Calu3 (cell line): ENCODE measurements at regions not wholly inside any gene's neighbourhood (a gene's known extent, or its start where the extent isn't known, plus 50 kb on each side); places are given as distances from the start of the nearest gene placed in this dataset.

Source experiments
- BruUV-seq: library from RNA; stranded (reverse); fragments of 400-500 nt; replicated peaks from 2 replicates; lab custom pipeline; 2021; lab: Mats Ljungman, UMichigan
- CTCF ChIA-PET: fragments of 300-600 bp; sonication (Branson Sonifier 250); formaldehyde crosslinking; loops from one replicate; lab custom pipeline; 2022; ENCODE audit warnings: antibody characterized with exemption; lab: Charles Lee
- DNase-seq: peaks from one replicate; pipeline ENCODE4 v3.0.0; 2022
- H3K27ac Mint-ChIP-seq: one replicate; pipeline ENCODE4 v1.8.0; 2022; ENCODE audit warnings: mixed read lengths; ENCODE audit not compliant: unreplicated experiment
- H3K27me3 Mint-ChIP-seq: one replicate; pipeline ENCODE4 v1.8.0; 2022; ENCODE audit warnings: mixed read lengths; ENCODE audit not compliant: unreplicated experiment
- H3K36me3 Mint-ChIP-seq: one replicate; pipeline ENCODE4 v1.8.0; 2022; ENCODE audit warnings: mild to moderate bottlenecking, moderate library complexity, mixed read lengths; ENCODE audit not compliant: insufficient read depth, unreplicated experiment
- H3K4me1 Mint-ChIP-seq: one replicate; pipeline ENCODE4 v1.8.0; 2022; ENCODE audit warnings: mild to moderate bottlenecking, low read depth, mixed read lengths; ENCODE audit not compliant: unreplicated experiment
- H3K4me3 Mint-ChIP-seq: one replicate; pipeline ENCODE4 v1.8.0; 2022; ENCODE audit warnings: mild to moderate bottlenecking, low read depth, moderate library complexity, mixed read lengths; ENCODE audit not compliant: unreplicated experiment
- H3K9me3 Mint-ChIP-seq: one replicate; pipeline ENCODE4 v1.8.0; 2022; ENCODE audit warnings: low read depth, mixed read lengths; ENCODE audit not compliant: unreplicated experiment
- intact Hi-C: fragments of 100-400 bp; cut with micrococcal nuclease; formaldehyde crosslinking; loops from one replicate; pipeline ENCODE4 v1.10.0; 2022; ENCODE audit not compliant: unreplicated experiment
- TF ChIP-seq, protein P1 (sequence below): fragments of 200-600 bp; IDR thresholded peaks from one replicate; pipeline ENCODE4 v1.8.0; 2022; ENCODE audit warnings: antibody characterized with exemption; ENCODE audit not compliant: unreplicated experiment

DNA sequence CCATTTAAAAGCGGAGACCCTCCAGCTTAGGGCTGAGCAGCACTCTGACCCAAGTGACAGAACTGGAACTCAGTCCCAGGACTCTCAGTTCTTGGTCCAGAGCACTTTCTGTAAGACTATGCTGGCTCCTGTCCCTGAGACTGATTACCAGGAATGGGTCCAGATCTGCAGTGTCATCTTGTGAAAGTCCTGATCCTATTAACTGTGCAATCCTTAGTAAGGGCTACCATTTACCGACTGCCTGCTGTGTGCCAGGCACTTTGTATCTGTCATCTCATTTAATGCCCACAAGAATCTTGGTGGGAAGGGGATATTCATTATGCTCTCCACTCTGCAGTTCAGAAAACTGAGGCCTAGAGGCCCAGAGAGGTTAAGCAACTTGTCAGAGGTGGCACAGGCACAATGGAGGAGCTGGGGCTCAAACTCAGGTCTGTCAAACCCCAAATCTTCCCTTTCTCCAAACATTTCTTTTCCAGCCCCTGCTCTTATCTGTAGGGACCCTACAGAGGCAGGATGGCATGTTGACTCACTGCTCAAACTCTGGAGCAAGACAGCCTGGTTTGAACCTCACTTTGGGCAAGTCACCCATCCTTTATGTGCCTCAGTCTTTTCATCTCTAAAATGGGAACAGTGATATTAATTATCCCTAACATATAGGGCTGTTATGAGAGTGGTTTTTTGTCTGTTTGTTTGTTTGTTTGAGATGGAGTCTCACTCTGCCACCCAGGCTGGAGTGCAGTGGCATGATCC lies 57.6 kb upstream of the IFNLR1 start:
- Mint-ChIP-seq H3K27ac (no peak overlapping the region), H3K4me1 (no peaks in the 10 kb centered on the region), H3K36me3 (no peaks in the 10 kb centered on the region), H3K9me3 (no peaks in the 10 kb centered on the region), H3K27me3 (no peaks in the 10 kb centered on the region), H3K4me3 (no peak overlapping the region)
- no peak for DNase-seq
- intact Hi-C loops: no loop called here
- BruUV-seq: no TSS peak
- TF ChIP-seq, protein P1, sequence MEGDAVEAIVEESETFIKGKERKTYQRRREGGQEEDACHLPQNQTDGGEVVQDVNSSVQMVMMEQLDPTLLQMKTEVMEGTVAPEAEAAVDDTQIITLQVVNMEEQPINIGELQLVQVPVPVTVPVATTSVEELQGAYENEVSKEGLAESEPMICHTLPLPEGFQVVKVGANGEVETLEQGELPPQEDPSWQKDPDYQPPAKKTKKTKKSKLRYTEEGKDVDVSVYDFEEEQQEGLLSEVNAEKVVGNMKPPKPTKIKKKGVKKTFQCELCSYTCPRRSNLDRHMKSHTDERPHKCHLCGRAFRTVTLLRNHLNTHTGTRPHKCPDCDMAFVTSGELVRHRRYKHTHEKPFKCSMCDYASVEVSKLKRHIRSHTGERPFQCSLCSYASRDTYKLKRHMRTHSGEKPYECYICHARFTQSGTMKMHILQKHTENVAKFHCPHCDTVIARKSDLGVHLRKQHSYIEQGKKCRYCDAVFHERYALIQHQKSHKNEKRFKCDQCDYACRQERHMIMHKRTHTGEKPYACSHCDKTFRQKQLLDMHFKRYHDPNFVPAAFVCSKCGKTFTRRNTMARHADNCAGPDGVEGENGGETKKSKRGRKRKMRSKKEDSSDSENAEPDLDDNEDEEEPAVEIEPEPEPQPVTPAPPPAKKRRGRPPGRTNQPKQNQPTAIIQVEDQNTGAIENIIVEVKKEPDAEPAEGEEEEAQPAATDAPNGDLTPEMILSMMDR: no peak
- CTCF ChIA-PET: no interaction called here

DNA sequence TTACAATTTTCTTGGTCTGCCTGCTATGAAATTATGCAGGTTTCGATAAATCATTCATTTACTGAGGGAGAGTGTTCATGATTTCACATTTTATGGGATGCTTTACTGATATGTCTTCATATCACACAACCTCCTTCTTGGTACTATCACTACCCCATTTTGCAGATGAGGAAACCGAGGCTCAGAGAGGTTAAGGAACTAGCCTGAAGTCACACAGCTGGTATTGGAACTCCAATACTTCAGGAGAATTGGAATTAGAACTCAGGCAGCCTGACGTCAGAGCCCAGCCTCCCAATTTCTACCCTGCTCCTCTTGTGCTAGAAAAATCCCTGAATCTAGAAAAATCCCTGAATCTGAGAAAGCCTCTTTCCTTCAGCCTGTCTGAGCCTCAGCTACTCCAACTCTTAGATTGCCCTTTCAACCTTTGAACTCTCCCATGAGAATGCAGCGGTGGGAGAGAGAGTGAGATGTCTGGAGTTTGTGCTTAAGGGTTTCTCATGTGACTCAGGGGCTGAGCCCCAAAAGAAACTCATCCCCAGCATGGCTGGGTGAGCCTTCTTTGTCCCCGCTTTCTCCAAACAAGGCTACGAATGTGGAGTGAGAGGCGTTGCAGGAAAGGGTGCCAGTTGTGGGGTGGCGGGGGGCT lies 50.8 kb upstream of the IFNLR1 start:
- Mint-ChIP-seq H3K4me3 (no peak overlapping the region), H3K27ac (no peak overlapping the region), H3K36me3 (peaks cover 13% of the 10 kb centered on the region), H3K27me3 (no peaks in the 10 kb centered on the region), H3K9me3 (no peaks in the 10 kb centered on the region), H3K4me1 (peaks cover 18% of the 10 kb centered on the region)
- intact Hi-C loops: no loop called here
- no peak for DNase-seq
- TF ChIP-seq, protein P1: no peak
- CTCF ChIA-PET: no interaction called here
- no TSS peak for BruUV-seq

DNA sequence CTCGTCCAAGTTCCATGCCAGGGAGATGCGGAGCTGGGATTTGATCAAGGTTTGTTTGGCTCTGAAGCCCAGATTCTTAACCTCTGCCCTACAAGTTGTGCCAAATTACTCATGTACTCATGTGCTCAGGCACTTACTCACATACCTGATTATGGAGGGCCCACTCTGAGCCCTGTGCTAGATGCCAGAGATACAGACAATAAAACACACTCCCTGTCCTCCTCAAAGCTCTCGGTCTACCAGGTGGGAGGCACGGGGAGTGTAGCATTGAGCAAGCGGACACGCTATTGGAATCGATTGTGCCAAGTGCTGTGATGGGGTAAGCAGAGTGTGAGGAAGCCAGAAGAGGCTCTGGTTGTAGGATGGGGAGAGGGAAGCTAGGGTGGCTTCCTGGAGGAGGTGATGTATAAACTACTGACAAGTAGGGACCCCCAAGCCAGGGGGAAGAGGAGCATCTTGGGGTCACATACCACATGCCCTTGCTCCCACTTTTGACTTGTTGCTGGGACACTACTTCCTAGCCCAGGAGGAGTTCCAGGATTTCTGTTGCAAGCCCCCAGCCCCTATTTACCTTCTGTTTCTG lies 49.8 kb upstream of the IFNLR1 start:
- CTCF ChIA-PET: interaction anchor here (0.6 to 0.9 kb wide), 3 partner anchors 11 to 98 kb away, joined by 3 to 5 read pairs (median 3); no protein-coding TSS in a partner anchor
- H3K4me3 Mint-ChIP-seq: peak overlapping the region; percentile 39
- intact Hi-C loops: no loop called here
- H3K9me3 Mint-ChIP-seq: no peaks in the 10 kb centered on the region
- TF ChIP-seq, protein P1: no peak
- peak overlapping the region; percentile 74 for H3K27ac Mint-ChIP-seq
- peaks cover 13% of the 10 kb centered on the region for H3K36me3 Mint-ChIP-seq
- DNase-seq: peak; percentile 24
- H3K27me3 Mint-ChIP-seq: no peaks in the 10 kb centered on the region
- BruUV-seq: no TSS peak
- peaks cover 18% of the 10 kb centered on the region for H3K4me1 Mint-ChIP-seq
